Left kidney (tissue), 1 donor: ENCODE measurements at regions not wholly inside any gene's neighbourhood (a gene's known extent, or its start where the extent isn't known, plus 50 kb on each side); places are given as distances from the start of the nearest gene placed in this dataset.

Experiments used
- DNase-seq: peaks from one replicate; pipeline ENCODE4 v3.0.0-alpha.2; 2013

- DNase-seq: no peak
Measured at GRCh38 chr2:15701991-15702390, 110.3 kb downstream of the DDX1 start.

GRCh38 chr2:15702452-15702851, 110.8 kb downstream of the DDX1 start:
- DNase-seq: no peak

- no peak for DNase-seq
Measured at GRCh38 chr2:15703365-15703869, 111.7 kb downstream of the DDX1 start.

DNA sequence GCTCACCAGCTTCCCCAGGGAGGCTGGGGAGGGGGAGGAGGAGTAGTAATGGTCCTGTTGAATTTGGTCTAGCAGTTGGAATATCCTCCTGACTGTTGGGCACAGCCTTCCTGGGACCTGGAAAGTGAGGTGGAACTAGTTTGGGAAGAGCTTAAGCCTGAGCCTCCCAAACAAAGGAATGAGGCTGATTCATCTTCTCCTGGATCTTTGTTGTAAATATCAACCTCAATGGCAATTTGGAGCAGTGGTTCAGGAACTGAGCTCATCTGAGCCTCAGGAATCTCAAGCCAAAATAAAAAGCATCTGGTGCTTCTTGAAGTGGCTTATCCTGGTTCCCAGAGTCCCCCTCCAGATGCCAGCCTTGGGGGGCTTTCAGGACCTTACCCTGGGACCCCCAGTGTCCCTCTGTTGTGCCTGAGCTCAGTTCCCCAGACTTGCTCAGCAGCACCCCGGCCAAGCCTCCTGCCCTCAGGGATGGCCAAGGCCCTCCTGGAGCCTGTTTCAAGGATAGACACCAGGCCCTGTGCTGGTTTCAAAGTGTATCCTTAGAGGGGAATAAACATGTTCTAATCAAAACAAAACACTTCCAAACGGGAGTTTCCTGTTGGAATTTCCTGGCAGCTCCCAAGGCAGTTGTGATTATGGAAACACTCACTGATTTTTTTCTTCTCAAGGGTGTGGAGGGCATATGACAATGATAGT, 112.6 kb downstream of the DDX1 start:
- no peak for DNase-seq

DNA sequence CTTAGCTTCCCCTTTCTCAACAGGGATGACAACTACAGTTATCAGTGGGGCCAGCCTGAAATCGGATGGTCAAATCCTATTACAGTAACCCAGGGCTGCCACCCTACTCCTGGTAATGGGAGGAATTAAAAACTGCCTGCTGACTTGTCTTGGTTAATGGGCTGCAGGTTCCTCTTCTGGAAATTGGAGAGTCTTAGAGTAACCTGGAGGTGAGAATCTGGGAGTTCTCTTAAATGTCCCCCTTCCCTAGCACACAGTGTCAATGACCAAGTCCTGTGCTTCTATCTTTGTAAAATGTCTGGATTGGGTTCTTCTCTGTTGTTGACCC, 113.1 kb downstream of the DDX1 start:
- DNase-seq: no peak

DNA sequence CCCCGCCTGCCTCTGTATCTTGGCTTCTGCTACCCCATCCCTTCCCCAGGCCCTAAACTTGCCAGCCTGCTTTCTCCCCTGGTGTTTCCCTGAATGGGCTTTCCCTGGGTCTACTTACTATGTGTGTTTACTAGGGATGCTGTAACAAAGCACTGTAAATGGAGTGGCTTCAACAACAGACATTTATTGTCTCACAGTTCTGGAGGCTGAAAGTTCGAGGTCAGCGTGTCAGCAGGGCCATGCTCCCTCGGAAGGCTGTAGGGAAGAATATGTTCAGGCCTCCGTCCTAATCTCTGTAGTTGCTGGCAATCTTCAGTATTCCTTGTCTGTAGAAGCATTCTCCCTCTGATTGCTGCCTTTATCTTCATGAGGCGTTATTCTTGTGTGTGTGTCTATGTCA, 113.6 kb downstream of the DDX1 start:
- DNase-seq: no peak

GRCh38 chr2:15705839-15706386, 114.2 kb downstream of the DDX1 start:
- DNase-seq: no peak

GRCh38 chr2:15706424-15706823, 114.8 kb downstream of the DDX1 start:
- no peak for DNase-seq

- no peak for DNase-seq
Measured at GRCh38 chr2:15706986-15707632, 115.4 kb downstream of the DDX1 start.

- DNase-seq: no peak
Measured at GRCh38 chr2:15708161-15708560, 116.5 kb downstream of the DDX1 start.

DNA sequence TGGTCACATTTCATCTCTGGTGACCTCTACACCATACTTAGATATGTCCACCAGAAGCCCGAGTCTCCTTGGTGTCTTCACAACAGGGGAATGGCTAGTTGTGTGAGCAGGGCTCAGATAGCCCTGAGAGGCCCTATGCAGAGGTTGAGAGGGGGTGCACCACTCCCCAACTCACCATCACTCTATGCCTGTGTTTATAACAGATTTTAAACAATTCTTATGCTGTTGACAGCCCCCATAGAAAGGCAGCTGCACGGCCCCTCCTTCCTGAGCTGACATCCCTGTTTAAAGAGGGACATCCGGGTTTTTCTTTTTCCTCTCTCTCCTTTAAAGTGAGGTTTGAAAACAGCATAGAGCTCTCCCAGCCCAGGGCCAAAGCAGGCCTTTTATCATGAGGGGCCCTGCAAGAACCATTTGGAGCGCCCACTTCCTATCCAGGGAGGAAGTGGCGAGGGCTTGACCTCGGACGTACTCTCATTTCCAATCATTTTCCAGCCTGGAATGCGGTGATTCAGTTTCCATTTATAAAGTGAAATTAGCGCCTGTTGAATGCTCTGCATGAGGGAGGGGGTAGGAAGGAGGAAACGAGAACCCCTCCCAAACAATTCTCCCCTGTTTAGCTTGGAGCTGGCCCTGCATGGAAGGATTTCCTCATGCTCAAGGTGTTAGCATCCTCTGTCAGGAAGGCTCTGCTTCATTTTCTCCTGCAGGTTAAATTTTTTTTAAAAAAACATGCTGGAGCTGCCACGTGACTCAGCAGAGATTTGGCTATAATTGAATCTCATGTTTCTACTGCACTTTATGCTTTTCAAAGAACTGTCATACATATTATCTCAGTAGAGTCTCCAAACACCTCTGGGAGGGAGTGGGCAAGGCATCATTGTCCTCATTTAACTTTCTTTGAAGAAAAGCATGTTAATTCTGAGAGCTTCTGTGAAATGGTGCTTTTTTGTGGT, 117.5 kb downstream of the DDX1 start:
- DNase-seq: no peak

GRCh38 chr2:15711126-15711860, 119.6 kb downstream of the DDX1 start:
- DNase-seq: no peak

DNA sequence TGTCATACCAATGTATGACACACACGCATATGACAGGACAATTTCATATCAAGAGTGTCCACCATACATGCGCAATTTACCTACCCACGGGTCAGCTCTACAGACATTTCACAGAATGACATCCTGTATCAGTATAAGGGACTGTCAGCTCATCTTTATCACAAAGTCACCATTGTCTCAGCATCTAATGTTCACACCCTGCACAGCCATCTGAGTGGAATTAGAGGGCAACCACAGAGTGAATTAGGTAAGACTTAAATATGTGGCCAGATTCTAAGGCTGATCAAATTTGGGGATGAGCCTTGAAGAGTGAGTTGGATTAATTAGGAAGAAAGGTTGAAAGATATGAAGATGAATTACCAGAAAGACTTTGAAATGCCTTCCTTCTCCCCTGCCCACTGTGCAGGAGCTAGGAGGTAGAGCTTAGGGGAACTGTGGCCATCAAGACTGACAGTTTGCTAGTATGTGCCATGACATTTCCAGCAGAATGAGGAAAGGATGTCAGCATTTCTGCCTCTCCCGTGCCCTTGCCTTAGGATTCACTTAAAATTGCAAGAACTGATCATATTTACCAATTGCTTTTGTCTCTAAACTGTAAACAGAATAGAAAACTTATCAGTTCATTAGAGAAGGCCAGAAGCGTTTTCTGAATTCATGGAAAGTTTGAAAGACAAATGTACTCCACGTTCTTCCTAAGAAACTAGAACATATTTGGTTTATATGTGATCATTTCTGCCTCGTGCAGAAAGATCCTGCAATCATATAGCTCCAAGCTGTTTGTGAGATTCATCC, 121.1 kb downstream of the DDX1 start:
- DNase-seq: no peak

- DNase-seq: no peak
Measured at GRCh38 chr2:15713475-15713874, 121.8 kb downstream of the DDX1 start.

DNA sequence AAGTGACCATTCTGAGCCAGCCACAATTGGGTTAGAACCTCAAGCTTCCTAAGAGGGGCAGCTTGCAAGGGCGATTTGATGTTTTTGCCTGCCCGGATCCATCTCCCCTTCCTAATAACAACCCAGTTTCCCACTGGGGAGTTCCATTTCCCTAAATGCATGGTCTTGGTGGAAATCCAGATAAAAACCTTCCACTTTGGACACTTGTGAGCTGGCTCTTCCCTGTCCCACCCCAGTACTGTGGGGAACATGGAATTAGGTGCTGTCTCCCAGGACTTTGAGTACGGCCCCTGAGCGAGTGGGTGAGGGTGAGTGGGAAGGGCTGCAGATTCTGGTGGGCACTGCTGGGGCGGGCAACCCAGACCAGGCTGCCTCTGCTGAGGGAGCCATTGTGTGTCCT, 122.3 kb downstream of the DDX1 start:
- no peak for DNase-seq

GRCh38 chr2:15714609-15715008, 122.9 kb downstream of the DDX1 start:
- no peak for DNase-seq

GRCh38 chr2:15715596-15715995, 123.9 kb downstream of the DDX1 start:
- no peak for DNase-seq

DNA sequence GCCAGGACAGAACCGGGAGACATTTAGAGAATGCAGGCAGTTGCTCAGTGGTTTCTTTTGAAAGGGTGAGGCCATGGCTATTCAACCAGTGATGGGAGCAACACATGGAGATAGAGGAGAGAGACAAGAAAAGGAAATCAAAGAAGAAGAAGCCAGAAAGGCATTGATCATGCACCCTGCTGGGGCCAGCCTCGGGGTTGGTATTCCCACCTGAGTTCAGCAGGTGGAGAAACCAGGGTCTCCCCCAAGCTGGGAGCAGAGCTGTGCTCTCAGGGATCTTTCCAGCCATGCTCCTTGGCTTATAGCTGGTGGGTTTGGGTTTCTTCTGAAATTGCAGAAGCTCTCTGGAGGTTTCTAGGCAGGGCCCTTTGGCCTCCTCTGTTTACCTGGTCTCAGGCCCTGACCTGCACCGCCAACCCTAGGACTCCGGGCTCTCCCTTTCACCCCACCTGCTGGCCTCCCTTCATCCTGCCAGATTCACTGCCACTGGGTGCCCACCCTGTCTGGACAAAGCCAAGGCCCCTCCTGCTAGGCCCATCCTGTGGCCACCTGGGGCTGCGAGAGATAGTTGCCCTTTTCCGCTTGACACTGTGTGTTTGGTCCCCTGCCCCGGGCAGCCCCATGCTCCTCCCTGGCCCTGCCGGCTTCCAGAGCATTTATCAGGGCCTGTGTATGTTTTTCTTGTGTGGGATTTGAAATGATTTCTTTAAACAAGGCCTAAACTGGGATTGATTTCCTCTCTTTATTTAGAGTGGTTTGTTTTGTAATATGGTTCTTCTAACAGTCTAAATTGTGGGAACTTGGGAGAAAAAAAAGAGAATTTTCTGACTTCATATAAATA, 126.7 kb downstream of the DDX1 start:
- no peak for DNase-seq

DNA sequence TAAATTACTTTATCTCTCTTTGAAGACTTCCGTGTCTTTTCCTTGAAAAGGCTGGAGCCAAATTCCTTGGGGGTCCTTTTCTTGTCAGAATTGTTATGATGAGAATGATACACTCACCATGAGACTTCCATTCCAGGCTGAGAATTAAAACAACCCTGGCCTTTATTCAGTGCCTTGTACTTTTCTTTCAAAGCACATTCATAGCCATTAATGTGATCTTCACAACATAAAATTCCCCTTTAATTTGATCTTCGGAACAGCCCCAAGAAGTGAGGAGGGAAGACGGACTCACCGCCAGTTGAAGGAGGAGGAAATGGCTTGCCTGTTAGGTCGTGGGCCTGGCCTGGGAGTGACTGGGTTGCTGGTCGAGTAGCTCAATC, 127.3 kb downstream of the DDX1 start:
- no peak for DNase-seq
